Adrenal gland (tissue), 5 donors: ENCODE measurements at regions not wholly inside any gene's neighbourhood (a gene's known extent, or its start where the extent isn't known, plus 50 kb on each side); places are given as distances from the start of the nearest gene placed in this dataset.

ENCODE experiments used
- CTCF ChIP-seq, 6 experiments: fragments of 450-650 bp in 4 of 6; fragments of 200-600 bp in 2 of 6; sonication (generic) in 1 of 6; IDR thresholded peaks; 1 replicate in 5 of 6; 2 replicates in 1 of 6; pipeline versions ENCODE4 v1.5.1 to v1.8.0; 2016 to 2021; ENCODE audit warnings: antibody characterized with exemption in 6 of 6, mild to moderate bottlenecking in 2 of 6, moderate library complexity in 1 of 6
- POLR2A ChIP-seq, 2 donors: fragments of 450-650 bp; IDR thresholded peaks; one replicate each; pipeline ENCODE4 v1.6.1; 2017; ENCODE audit warnings: antibody characterized with exemption in 2 of 2, mild to moderate bottlenecking in 2 of 2, moderate library complexity in 1 of 2
- donor health status: DM: no; HTN: no; CAD: no.

DNA sequence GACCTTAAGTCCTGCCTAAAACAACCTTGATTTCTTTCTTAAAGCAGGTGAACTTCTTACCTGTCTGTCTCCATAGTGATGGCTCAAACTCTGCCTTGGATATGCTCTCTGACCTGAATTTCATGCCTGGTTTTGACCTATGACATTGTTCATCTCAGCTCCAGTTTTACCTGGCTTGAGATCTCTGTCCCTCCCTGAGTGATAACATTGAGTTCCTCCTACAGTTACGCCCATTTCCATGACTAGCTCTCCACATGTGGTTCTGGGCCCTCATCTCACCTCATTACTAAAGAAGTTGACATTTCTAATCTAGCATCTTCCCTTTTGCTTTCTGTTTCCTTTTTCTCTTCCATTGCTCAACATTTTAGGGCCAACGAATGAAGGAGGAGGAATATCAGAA lies 233.1 kb downstream of the HHIPL2 start:
- TF ChIP-seq CTCF (IDR thresholded peaks at IDR 0.05) = no peak
- TF ChIP-seq POLR2A (IDR thresholded peaks at IDR 0.05) = no peak
